HG02610 (cell line): ENCODE measurements at regions not wholly inside any gene's neighbourhood (a gene's known extent, or its start where the extent isn't known, plus 50 kb on each side); places are given as distances from the start of the nearest gene placed in this dataset.
"Not testable (repeated sequence)": the region's sequence is repeated elsewhere in the genome, so short reads cannot be mapped to it uniquely, and the experiment has no call there.

ENCODE experiments used
- ATAC-seq: cut with Tn5 transposase; IDR thresholded peaks from one replicate; pipeline ENCODE4 v1.9.1; 2021; ENCODE audit warnings: mild to moderate bottlenecking, moderate library complexity; ENCODE audit not compliant: unreplicated experiment

DNA sequence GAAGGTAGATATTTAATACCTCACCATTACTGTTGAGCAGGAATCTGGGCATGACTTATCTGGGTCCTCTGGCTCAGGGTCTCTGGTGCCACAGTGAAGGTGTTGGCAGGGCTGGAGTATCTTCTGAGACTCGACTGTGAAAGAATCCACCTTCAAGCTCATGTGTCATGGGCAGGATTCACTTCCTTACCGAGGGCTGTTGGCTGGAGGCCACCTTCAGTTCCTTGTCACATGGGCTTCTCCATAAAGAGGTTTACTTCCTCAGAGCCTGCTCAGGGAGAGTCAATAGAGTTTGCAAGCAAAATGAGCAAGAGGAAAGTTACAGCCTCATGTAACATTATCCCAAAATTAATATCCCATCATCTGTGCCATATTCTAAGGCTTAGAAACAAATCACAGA lies 459.5 kb downstream of the NR2F2 start:
- ATAC-seq = no peak

DNA sequence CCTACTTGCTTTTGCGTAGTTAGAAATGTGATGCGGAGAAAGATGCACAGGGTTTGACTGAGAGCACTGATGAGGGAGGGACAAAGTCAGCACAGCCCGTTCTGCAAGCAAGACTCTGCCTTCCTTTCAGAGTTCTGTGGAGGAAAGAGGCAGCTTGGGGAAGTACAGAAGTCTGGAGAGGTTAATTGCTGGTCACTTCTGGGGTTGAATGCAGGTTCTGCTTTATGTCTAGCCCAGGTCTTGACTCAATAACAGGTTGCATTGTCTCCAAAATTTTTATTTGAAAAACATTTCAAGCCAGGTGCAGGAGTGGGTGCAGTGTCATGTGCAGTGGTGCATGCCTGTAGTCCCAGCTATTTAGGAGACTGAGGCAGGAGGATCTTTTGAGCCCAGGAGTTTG lies 461.7 kb downstream of the NR2F2 start:
- no peak for ATAC-seq

DNA sequence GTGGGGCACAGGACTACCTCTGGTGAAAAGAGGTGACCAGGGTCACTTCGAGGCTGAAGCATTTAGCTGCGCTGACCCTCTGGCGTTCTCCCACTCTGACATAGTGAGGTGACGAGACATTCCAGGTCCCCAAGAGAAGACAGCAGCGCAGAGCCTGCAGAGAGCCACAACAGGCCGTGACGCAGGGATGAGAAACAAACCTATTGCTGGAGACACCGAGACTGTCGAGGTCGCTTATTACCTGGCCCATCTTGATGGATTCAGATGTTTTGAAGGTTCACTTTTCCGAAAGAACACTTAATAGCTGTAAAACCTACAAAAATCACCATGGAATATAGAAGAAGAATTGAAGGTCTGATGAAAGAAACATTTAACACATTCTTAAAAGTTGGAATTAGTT lies 466.3 kb downstream of the NR2F2 start:
- ATAC-seq = no peak

DNA sequence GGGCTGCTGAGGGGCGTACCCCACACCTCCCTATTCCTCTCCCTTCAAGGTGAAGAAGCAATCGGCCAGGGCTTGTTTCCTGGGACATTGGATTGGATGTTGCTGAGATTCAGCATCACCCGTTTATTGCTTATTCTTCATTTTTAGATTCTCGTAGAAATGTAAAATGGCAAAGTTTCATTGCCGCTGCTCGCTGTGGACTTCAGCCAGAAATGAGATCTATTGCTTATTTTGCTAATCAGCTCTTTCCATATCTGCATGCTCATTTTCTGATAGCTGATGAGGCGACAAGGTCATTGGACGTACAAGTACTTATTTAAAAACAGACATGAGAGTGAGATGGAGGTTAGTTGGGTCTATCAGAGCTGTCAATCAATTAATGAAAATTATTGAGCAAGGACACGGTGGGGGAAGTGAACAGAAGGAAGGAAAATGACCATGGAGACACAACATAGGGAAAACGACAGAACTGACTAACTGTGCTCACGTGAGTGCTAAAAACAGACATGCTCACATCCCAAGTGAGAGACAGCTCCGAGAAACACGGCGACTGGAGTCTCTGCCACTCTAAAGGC lies 471.2 kb downstream of the NR2F2 start:
- ATAC-seq = no peak

DNA sequence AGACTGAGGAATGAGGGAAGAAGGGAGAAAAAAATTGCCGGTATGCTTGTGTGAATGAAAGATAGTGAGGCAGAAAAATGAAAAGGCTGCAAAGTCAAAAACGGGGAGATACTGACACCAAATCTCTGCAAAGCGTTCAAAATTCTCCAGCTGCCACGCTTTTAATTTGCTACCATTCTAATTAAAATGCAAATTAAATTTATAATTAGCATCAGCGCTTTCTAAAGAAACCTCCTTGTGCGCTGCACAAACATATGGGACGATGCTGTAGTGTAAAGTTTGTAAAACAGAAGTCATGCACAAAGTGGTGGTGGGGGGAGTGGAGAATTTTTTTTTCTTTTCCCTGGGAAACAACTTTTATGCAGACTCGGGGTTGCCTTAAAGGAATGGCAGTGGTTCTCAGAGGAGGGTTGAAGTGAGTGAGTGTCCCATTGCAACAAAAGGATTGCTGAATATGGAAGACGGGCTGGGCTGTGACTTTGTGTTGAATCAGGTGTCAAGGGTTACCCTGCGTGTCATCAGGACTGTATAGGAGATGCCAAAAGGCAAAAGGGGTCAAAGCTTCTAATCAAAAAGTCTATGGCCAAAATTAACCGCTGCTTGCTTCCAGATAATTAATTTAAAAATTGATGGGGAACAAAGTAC lies 472.2 kb downstream of the NR2F2 start:
- ATAC-seq = no peak

DNA sequence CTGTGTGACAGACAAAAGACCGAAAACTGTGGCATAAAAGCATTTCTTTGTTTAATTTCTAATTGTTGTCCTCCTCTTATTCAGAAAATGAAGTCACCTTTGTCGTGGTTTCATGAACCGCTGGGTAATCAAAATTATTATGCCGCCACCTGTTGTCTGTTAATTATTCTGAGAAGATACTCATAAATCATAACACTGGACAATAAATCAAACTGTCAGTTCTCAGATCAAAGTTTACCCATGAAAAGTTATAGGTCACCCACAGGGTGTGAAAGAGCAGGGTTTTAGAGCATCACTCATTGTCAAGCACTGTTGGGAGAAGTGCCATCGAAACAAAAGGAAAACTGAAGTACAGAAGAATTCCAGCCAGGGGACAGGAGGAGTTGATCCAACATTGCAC lies 474.3 kb downstream of the NR2F2 start:
- ATAC-seq = no peak

DNA sequence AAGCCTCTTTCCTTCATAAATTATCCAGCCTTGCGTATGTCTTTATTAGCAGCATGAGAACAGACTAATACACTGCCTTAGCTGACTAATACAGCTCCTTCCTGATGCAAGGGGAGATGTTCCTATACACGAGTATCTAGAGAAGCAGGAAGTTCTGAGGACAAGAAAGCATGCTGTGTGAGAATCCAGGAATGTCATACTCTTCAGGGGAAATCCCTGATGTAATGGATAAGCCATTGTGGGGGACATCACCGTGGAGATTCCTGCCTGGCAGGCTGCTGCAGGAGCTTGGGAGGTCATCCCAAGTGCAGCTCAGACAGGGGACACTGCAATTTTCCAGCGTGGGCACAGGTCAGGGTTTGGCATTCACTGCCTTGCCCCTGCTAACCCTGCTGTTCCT lies 476.9 kb downstream of the NR2F2 start:
- no peak for ATAC-seq

DNA sequence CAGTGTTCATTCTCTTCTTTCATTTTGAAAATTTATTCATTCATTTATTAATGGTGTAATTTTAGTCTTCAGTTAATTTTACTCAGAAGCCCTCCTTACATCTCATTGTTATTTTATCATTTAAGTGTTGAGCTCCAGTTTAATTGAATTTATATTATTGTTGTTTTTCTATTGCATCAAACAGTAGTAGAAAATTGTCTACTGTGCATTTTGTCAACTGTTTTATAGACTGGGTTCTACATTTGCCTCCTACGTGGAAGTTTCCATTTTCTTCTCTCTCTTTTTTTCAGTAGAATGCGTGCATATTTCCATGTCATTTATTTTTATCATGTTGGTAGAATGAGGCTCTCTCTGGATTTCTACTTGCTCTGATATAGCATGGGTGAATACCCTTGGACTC lies 487.4 kb downstream of the NR2F2 start:
- no peak for ATAC-seq

DNA sequence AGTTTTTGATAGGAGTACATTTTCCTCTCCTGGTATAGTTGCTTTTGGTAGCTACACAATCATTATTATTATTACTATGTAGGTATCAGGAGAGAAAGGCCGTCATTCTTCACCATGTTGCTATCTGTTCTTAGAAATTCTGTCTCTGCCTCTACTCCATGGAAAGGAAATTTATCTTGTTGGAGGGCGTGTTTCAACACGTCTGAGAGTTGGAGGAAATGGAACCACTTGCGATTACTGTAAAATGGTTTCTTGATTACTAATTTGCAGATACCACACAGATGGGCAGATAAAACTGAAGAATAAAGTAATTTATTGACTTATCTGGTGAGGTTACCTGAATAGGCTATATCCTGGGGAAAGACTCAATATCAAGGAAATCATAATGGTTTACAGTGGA lies 488.4 kb downstream of the NR2F2 start:
- no peak for ATAC-seq

DNA sequence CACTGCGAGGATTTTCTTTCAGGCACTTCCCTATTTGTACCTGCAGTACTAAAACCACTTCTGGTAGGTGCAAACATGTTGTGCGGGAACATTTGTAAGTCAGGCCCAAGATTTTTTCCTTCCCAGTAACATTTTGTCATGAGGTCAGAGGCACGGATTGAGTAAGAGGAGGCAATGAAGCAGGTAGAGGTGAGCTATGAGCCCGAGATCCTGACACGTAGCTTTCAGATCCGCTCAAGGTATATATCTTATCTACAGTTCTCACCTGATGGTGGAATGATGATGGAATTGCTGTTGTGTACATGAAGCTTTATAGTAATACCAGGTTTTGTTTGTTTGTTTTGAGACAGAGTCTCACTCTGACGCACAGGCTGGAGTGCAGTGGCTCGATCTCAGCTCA lies 497.5 kb downstream of the NR2F2 start:
- ATAC-seq = no peak

DNA sequence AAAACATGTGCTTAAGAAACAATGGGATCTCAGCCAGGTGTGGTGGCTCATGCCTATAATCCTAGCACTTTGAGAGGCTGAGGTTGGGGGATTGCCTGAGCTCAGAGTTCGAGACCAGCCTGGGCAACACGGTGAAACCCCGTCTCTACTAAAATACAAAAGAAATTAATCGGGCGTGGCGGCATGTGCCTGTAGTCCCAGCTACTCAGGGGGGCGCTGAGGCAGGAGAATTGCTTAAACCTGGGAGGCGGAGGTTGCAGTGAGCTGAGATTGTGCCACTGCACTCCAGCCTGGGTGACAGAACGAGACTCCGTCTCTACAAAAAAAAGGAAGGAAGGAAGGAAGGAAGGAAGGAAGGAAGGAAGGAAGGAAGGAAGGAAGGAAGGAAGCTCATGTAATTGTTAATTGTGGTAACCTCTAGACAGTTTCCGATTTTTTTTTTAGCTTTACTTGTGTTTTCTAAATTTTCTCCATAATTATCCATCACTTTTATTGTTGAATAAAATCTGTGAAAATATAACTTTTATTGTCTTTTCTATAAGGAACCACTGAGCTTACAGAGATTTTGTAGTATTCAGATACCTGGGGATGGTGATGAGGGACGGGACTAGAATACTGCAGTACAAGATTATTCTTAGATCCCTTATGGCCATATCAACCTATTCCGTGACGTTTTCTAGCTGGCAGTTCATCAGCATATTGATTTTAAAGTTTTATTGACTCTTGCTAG lies 506.9 kb downstream of the NR2F2 start:
- ATAC-seq = no peak

DNA sequence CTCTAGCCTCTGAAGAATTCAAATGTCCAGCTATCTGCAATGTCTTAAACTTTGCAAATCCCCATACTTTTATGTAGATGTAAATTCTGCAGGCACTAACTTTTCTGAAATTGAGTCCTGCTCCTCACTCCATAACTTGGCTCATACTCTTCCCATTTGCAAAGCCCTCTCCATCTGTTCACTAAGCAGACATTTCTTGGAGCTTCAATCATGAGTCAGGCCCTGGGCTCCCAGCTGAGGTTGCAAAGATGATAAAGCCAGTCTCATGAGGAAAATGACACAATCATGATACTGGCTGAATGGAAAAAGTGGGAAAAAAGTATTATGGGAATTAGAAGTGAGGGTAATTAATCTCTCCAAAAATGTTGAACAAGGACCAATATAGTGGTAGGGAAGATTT lies 507.6 kb downstream of the NR2F2 start:
- no peak for ATAC-seq

DNA sequence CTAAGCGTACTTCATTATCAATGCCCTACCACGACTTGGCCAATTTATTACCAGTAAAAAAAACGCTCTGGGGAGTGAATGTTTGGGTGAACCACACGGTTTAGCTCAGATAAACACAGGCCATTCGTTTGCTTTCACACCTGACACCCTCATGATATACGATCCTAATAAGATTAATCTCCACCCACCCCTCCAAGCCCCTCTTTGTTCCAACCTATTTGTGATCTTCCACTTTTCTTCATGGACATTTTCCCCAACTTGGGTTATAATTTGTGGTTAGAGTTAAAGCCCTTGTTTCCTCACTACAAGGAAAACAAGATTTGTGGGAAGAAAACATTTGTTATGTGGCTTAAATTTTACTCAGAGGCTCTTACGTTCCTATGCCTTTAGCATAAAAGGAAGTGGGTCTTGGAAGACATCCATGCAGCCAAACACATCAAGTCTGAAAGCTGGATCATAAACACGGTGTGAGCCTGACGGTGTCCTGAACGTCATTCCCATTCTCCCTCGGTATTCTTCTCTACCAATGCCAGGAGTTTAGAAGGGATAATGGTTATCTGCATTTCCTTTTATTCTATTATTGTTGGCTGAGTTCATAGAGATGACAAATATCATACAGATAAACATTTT lies 518.9 kb downstream of the NR2F2 start:
- no peak for ATAC-seq

DNA sequence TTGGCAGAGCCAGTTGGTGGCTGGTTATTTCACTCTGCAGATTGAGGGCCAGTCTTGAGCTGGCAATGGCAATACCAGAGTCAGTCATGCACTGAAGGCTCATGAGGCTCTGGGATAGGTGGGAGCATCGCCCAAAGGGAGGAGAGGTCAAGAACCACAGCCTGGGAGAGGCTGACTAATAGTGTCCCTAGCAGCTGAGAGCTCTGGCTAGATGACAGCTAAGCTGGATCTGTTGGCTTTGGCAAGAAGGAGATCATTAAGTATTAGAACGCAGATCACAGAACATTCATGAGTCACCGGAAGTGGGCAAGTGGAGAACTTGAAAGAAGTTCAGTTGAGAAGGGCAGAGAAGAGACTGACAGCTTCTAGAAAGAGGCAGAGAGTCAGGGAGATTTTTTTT lies 521.1 kb downstream of the NR2F2 start:
- ATAC-seq = no peak

DNA sequence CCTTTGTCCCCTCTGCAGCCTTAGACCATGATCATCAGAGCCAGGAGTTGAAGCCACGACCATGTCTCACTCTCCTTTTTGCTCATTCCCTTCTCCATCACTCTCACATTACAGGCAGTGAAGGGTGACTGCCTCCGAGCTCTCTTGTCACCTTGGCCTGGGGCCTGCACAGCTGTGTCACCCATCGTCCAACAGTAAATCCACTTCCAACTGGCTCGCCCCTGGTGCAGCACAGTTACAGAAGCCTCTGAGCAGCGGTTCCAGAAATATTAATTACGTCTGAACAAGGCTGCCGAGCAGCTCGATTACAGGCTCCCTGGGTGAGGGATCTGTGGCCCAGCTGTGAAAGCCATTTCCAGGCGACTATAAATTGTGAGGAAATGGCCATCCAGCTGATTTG lies 528.2 kb downstream of the NR2F2 start:
- ATAC-seq = no peak

DNA sequence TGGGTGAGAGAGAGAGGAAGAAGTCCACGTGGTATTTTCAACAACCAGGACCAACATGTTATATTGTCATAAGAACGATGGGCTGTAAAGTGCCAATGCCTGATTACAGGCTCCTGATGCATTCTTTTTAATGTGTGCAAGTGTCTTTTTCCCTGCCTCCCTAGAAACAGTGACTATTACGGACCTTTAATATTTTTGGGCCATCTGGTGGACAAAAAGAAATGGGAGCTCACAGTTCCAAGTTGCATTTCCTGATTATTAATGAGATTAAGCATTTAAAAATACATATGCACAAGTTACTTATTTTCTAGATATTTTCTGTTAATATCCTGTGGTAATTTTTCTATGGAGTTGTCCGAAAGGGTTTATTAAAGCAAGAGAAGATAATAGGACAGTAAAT lies 530.2 kb downstream of the NR2F2 start:
- ATAC-seq = no peak

DNA sequence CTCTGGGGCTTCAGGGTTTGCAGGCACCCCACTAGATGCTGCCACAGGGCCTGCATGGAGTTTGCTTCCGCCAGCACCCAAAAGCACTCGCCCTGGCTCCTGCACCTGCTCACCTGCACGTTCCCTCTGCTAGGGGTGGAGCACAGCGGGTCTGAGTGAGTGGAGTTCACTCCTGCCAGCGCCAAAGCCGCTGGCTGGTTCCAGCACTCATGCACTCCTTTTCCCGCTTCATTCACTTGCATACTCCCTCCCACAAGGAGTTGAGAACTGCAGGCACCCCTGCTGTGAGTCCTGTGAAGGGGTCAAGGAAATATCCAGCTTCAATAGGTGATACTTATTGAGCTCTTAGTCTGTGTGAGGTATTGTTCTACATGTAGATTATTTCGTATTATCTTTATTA lies 537.5 kb downstream of the NR2F2 start:
- no peak for ATAC-seq

DNA sequence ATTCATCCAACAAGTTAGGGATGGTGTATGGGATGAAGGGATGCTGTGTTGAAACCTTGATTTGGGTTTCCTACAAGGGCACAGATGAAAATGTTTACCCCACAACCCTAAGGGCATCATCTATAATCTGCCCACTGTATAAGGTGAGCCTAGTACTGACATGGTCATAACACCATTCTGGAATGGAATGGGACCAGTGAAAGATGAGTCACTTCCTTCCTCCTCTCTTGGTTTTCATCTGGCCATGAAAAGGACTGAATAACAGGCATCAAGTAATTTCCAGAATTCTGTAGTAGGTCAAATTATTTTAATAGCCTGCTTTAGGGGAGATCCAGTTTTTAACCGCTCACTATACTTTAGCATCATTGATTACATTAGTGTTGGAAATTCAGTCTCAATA lies 538.6 kb downstream of the NR2F2 start:
- no peak for ATAC-seq

DNA sequence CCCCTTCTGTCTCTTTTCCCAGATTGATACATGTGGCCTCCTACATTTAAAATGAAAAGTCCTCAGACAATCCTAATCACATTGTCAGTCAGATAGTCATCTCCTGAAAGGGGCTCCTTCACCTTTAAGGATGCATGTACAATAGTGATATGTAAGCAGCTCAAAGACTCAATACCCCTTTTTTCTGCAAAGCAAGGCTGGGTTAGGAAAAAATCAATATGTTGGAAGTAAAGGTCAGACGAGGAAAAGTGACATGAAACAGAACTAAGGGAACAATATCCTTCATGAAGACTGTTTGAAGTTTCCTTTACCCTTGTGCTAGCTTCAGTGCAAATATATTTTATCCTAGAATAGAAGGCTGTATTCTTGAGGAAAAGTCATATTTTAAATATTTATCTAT lies 539.3 kb downstream of the NR2F2 start:
- ATAC-seq = no peak

DNA sequence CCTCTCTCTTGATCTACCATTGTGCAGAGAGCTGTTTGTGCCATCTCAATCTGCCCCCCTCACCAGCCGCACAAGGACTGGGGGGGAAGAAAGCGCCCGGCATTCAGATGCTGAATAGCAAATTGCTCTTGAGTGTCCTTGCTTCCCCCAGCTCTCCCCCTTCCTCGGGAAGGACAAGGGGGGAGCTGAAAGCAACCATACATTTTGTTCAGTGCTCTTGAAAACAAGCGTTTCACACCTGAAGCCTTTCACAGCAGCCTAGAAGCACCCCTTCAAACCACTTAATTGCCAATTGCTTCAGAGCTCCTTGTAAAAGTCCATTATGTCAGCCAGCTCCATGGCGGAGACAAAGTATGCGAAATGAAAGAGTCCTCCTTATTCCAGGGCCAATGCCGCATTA lies 540.1 kb downstream of the NR2F2 start:
- ATAC-seq = no peak

DNA sequence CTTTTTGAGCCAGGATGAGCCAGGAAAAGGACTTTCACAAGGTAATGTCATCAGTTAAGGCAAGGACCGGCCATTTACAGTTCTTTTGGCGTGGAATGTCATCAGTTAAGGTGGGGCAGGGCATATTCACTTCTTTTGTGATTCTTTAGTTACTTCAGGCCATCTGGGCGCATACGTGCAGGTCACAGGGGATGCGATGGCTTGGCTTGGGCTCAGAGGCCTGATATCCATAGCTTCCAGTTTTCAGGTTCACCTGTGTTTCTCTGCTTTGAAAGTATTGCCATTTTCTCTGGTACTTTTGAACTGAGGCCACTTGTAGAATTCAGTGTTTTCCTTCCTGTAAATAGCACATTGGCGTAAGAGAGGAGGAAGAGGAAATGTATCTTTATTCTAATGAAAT lies 546.9 kb downstream of the NR2F2 start:
- not testable (repeated sequence) for ATAC-seq

DNA sequence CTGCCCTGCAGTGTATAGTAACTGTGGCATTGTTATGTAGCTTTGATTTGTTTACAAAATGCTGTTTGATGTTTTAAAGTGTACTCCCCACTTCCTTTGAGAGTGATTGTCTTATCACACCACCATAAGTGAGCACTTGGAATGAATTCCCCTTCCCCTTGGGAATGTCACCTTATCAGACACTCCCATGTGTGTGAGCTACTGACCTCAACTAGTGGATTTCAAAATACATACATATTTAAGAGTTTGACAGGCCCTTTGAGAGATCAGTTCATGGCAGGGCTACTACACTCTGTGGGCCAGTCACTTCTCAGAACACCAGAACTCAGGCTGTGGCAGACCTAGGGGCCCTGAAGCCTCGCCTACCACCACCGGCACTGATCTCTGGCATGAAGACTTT lies 547.6 kb downstream of the NR2F2 start:
- no peak for ATAC-seq
